ENCODE measurements at regions not wholly inside any gene's neighbourhood (a gene's known extent, or its start where the extent isn't known, plus 50 kb on each side); places are given as distances from the start of the nearest gene placed in this dataset.

- no peak for TF ChIP-seq POLR2A (IDR thresholded peaks at IDR 0.05; ENCODE audit: low read length)
- no peak for TF ChIP-seq GATA1 (IDR thresholded peaks at IDR 0.05; ENCODE audit: low read depth, low read length)
These were observed 118.0 kb upstream of the TNPO1 start for GRCh38 chr5:72698481-72698880.
